ENCODE measurements at regions not wholly inside any gene's neighbourhood (a gene's known extent, or its start where the extent isn't known, plus 50 kb on each side); places are given as distances from the start of the nearest gene placed in this dataset.

DNA sequence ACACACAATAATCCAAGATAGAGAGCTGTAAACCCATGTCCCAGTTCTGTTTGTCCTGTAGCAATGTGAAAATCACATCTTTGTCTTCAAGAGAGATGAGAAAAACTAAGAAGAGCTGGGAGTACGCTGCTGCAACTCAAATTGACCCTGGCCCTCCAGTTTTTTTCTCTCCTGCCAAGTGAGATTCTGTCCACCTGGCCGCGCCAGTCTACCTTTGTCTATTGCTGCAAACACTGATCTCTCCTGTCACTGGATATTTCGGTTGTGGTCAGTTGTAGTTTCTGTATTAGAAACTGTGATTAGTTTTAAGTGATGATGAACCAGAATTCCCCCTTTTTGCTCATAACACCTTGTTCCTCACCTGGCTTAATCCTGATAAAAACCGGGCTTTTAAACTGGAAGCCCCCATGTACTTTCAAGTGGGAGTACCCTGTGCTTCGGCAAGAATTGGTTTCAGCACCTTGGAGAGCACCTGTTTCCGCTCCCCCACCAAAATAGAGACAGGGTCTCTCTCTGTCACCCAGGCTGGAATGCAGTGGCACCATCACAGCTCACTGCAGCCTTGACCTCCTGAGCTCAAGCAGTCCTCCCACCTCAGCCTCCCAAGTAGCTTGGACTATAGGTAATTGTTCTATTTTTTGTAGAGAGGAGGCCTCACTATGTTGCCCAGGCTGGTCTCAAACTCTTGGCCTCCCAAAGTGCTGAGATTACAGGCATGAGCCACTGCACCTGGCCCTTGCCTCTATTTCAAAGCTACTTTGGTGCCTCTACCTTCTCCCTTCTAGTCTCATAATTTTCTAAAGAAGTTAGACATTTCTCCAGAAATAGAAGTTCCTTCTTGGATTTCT lies 156.8 kb downstream of the PHETA1 start:
- TF ChIP-seq, protein P1, sequence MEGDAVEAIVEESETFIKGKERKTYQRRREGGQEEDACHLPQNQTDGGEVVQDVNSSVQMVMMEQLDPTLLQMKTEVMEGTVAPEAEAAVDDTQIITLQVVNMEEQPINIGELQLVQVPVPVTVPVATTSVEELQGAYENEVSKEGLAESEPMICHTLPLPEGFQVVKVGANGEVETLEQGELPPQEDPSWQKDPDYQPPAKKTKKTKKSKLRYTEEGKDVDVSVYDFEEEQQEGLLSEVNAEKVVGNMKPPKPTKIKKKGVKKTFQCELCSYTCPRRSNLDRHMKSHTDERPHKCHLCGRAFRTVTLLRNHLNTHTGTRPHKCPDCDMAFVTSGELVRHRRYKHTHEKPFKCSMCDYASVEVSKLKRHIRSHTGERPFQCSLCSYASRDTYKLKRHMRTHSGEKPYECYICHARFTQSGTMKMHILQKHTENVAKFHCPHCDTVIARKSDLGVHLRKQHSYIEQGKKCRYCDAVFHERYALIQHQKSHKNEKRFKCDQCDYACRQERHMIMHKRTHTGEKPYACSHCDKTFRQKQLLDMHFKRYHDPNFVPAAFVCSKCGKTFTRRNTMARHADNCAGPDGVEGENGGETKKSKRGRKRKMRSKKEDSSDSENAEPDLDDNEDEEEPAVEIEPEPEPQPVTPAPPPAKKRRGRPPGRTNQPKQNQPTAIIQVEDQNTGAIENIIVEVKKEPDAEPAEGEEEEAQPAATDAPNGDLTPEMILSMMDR (IDR thresholded peaks at IDR 0.05) = no peak
- TF ChIP-seq POLR2AphosphoS5 (IDR thresholded peaks at IDR 0.05) (no peak), POLR2A (IDR thresholded peaks at IDR 0.05) (no peak)

Data from transverse colon (tissue), 4 donors.